ENCODE measurements at regions not wholly inside any gene's neighbourhood (a gene's known extent, or its start where the extent isn't known, plus 50 kb on each side); places are given as distances from the start of the nearest gene placed in this dataset.
A peak's percentile ranks its signal among the peaks of the same experiment; 100 is the strongest.
"Not testable (repeated sequence)": the region's sequence is repeated elsewhere in the genome, so short reads cannot be mapped to it uniquely, and the experiment has no call there.

- in situ Hi-C loops (cut with HindIII; ENCODE audit: low pct_unique_long_range_greater_than_20kb, low sequenced_read_pairs), result no loop called here
- no peak for DNase-seq (ENCODE audit: low read depth)
Measured at GRCh38 chr18:11400703-11401102, 208.7 kb upstream of the SLC35G4 start.

- no peak for DNase-seq (ENCODE audit: low read depth)
- in situ Hi-C loops (cut with HindIII; ENCODE audit: low pct_unique_long_range_greater_than_20kb, low sequenced_read_pairs), result no loop called here
Measured at GRCh38 chr18:11398625-11399024, 210.8 kb upstream of the SLC35G4 start.

- in situ Hi-C loops (cut with HindIII; ENCODE audit: low pct_unique_long_range_greater_than_20kb, low sequenced_read_pairs), result no loop called here
- DNase-seq (ENCODE audit: low read depth), result no peak
Measured at GRCh38 chr18:11392980-11393885, 216.2 kb upstream of the SLC35G4 start.

GRCh38 chr18:11392292-11392691, 217.1 kb upstream of the SLC35G4 start:
- DNase-seq (ENCODE audit: low read depth), result no peak

GRCh38 chr18:11391661-11392060, 217.7 kb upstream of the SLC35G4 start:
- DNase-seq (ENCODE audit: low read depth), result no peak
- in situ Hi-C loops (cut with HindIII; ENCODE audit: low pct_unique_long_range_greater_than_20kb, low sequenced_read_pairs), result no loop called here

More at GRCh38 chr18:11392292-11392691, 217.1 kb upstream of the SLC35G4 start:
- in situ Hi-C loops (cut with HindIII; ENCODE audit: low pct_unique_long_range_greater_than_20kb, low sequenced_read_pairs), result no loop called here

- in situ Hi-C loops (cut with HindIII; ENCODE audit: low pct_unique_long_range_greater_than_20kb, low sequenced_read_pairs), result no loop called here
- no peak for DNase-seq (ENCODE audit: low read depth)
Measured at GRCh38 chr18:11388755-11389680, 220.4 kb upstream of the SLC35G4 start.

GRCh38 chr18:11387880-11388279, 221.5 kb upstream of the SLC35G4 start:
- in situ Hi-C loops (cut with HindIII; ENCODE audit: low pct_unique_long_range_greater_than_20kb, low sequenced_read_pairs), result no loop called here
- DNase-seq (ENCODE audit: low read depth), result peak; percentile 55

- DNase-seq (ENCODE audit: low read depth), result no peak
- in situ Hi-C loops (cut with HindIII; ENCODE audit: low pct_unique_long_range_greater_than_20kb, low sequenced_read_pairs), result no loop called here
Measured at GRCh38 chr18:11383381-11383780, 226.0 kb upstream of the SLC35G4 start.

GRCh38 chr18:11380968-11381367, 228.4 kb upstream of the SLC35G4 start:
- no peak for DNase-seq (ENCODE audit: low read depth)
- in situ Hi-C loops (cut with HindIII; ENCODE audit: low pct_unique_long_range_greater_than_20kb, low sequenced_read_pairs), result no loop called here

- in situ Hi-C loops (cut with HindIII; ENCODE audit: low pct_unique_long_range_greater_than_20kb, low sequenced_read_pairs), result no loop called here
- no peak for DNase-seq (ENCODE audit: low read depth)
Measured at GRCh38 chr18:11379660-11380059, 229.7 kb upstream of the SLC35G4 start.

GRCh38 chr18:11377766-11378540, 228.6 kb upstream of the PIEZO2 start:
- in situ Hi-C loops (cut with HindIII; ENCODE audit: low pct_unique_long_range_greater_than_20kb, low sequenced_read_pairs), result no loop called here
- DNase-seq (ENCODE audit: low read depth), result no peak

- in situ Hi-C loops (cut with HindIII; ENCODE audit: low pct_unique_long_range_greater_than_20kb, low sequenced_read_pairs), result no loop called here
- DNase-seq (ENCODE audit: low read depth), result no peak
Measured at GRCh38 chr18:11372163-11372562, 222.8 kb upstream of the PIEZO2 start.

GRCh38 chr18:11369556-11369955, 220.2 kb upstream of the PIEZO2 start:
- in situ Hi-C loops (cut with HindIII; ENCODE audit: low pct_unique_long_range_greater_than_20kb, low sequenced_read_pairs), result no loop called here
- DNase-seq (ENCODE audit: low read depth), result no peak

GRCh38 chr18:11368020-11368419, 218.7 kb upstream of the PIEZO2 start:
- peak; percentile 26 for DNase-seq (ENCODE audit: low read depth)
- in situ Hi-C loops (cut with HindIII; ENCODE audit: low pct_unique_long_range_greater_than_20kb, low sequenced_read_pairs), result no loop called here

- no peak for DNase-seq (ENCODE audit: low read depth)
- in situ Hi-C loops (cut with HindIII; ENCODE audit: low pct_unique_long_range_greater_than_20kb, low sequenced_read_pairs), result no loop called here
Measured at GRCh38 chr18:11367351-11367750, 218.0 kb upstream of the PIEZO2 start.

- in situ Hi-C loops (cut with HindIII; ENCODE audit: low pct_unique_long_range_greater_than_20kb, low sequenced_read_pairs), result no loop called here
- DNase-seq (ENCODE audit: low read depth), result peak; percentile 79
Measured at GRCh38 chr18:11366410-11366809, 217.0 kb upstream of the PIEZO2 start.

GRCh38 chr18:11362856-11363255, 213.5 kb upstream of the PIEZO2 start:
- DNase-seq (ENCODE audit: low read depth), result no peak
- in situ Hi-C loops (cut with HindIII; ENCODE audit: low pct_unique_long_range_greater_than_20kb, low sequenced_read_pairs), result no loop called here

- in situ Hi-C loops (cut with HindIII; ENCODE audit: low pct_unique_long_range_greater_than_20kb, low sequenced_read_pairs), result not testable (repeated sequence)
Measured at GRCh38 chr18:11361862-11362261, 212.5 kb upstream of the PIEZO2 start.

More at GRCh38 chr18:11361862-11362261, 212.5 kb upstream of the PIEZO2 start:
- peak; percentile 20 for DNase-seq (ENCODE audit: low read depth)

Data from Caki2 (cell line).